PFSK-1 (cell line): ENCODE measurements at regions not wholly inside any gene's neighbourhood (a gene's known extent, or its start where the extent isn't known, plus 50 kb on each side); places are given as distances from the start of the nearest gene placed in this dataset.

Source experiments
- POLR2AphosphoS5 ChIP-seq: IDR thresholded peaks from 2 replicates; pipeline ENCODE4 v1.6.1; 2012; ENCODE audit warnings: low read depth, mild to moderate bottlenecking, control low read depth, low read length, moderate library complexity
- SIN3A ChIP-seq: IDR thresholded peaks from 2 replicates; pipeline ENCODE4 v1.6.1; 2012; ENCODE audit warnings: mild to moderate bottlenecking, low read length, moderate library complexity, borderline replicate concordance; ENCODE audit not compliant: insufficient read depth

- no peak for TF ChIP-seq SIN3A
- TF ChIP-seq POLR2AphosphoS5: no peak
Measured at GRCh38 chr13:107475753-107476453, 739.4 kb downstream of the LIG4 start.
